Neural cell (in vitro differentiated cells): ENCODE measurements at regions not wholly inside any gene's neighbourhood (a gene's known extent, or its start where the extent isn't known, plus 50 kb on each side); places are given as distances from the start of the nearest gene placed in this dataset.

ENCODE experiments used
- H2AFZ ChIP-seq: fragments of 200-600, 300-800 bp; sonication (generic), shearing (Covaris generic); 2 replicates; pipeline ENCODE4 v1.6.0; 2014; ENCODE audit warnings: low read depth, mild to moderate bottlenecking, antibody characterized with exemption, low read length, moderate library complexity
- H3F3A ChIP-seq: fragments of 200-600 bp; shearing (Covaris generic); 2 replicates; pipeline ENCODE4 v1.6.1; 2016; ENCODE audit warnings: mild to moderate bottlenecking, moderate library complexity, mixed read lengths, antibody characterized with exemption, low read length; ENCODE audit not compliant: insufficient read depth, poor library complexity, severe bottlenecking
- H3K27ac ChIP-seq: fragments of 200-600, 300-800 bp; sonication (generic), shearing (Covaris generic); 2 replicates; pipeline ENCODE4 v1.5.1; 2014; ENCODE audit warnings: mild to moderate bottlenecking, low read length, moderate library complexity
- H3K27me3 ChIP-seq: fragments of 300-800, 200-600 bp; sonication (generic), shearing (Covaris generic); 2 replicates; pipeline ENCODE4 v1.6.0; 2014; ENCODE audit warnings: mild to moderate bottlenecking, low read depth, low read length, moderate library complexity; ENCODE audit not compliant: insufficient read depth
- H3K36me3 ChIP-seq: fragments of 300-800, 200-600 bp; sonication (generic), shearing (Covaris generic); 2 replicates; pipeline ENCODE4 v1.5.1; 2014; ENCODE audit warnings: mild to moderate bottlenecking, antibody characterized with exemption, low read length, moderate library complexity; ENCODE audit not compliant: insufficient read depth
- H3K4me2 ChIP-seq: fragments of 300-800, 200-600 bp; sonication (generic), shearing (Covaris generic); 2 replicates; pipeline ENCODE4 v1.6.0; 2014; ENCODE audit warnings: mild to moderate bottlenecking, low read length
- H3K4me3 ChIP-seq: fragments of 300-800, 200-600 bp; sonication (generic), shearing (Covaris generic); 2 replicates; pipeline ENCODE4 v1.5.1; 2014; ENCODE audit warnings: mild to moderate bottlenecking, low read length, moderate library complexity
- H3K79me2 ChIP-seq: fragments of 200-600 bp; shearing (Covaris generic); replicated peaks from 2 replicates; pipeline ENCODE4 v1.6.0; 2014; ENCODE audit warnings: mild to moderate bottlenecking, low read length, moderate library complexity; ENCODE audit not compliant: insufficient read depth
- H3K9ac ChIP-seq: fragments of 300-800, 200-600 bp; sonication (generic), shearing (Covaris generic); 2 replicates; pipeline ENCODE4 v1.6.1; 2016; ENCODE audit warnings: mild to moderate bottlenecking, low read length, mixed read lengths
- H3K9me2 ChIP-seq: fragments of 200-600 bp; shearing (Covaris generic); 2 replicates; pipeline ENCODE4 v1.6.1; 2016; ENCODE audit warnings: mild to moderate bottlenecking, low read length, mixed read lengths; ENCODE audit not compliant: insufficient read depth
- H3K9me3 ChIP-seq: fragments of 200-600, 300-800 bp; sonication (generic), shearing (Covaris generic); 2 replicates; pipeline ENCODE4 v1.6.1; 2016; ENCODE audit warnings: mild to moderate bottlenecking, mixed run types, low read length, moderate library complexity, mixed read lengths
- H4K20me1 ChIP-seq: fragments of 200-600 bp; shearing (Covaris generic); 2 replicates; pipeline ENCODE4 v1.6.1; 2016; ENCODE audit warnings: mild to moderate bottlenecking, mixed run types; ENCODE audit not compliant: insufficient read depth
- EP300 ChIP-seq: fragments of 450-650 bp; conservative IDR thresholded peaks from 2 replicates; pipeline ENCODE4 v1.6.1; 2014; ENCODE audit warnings: antibody characterized with exemption, mild to moderate bottlenecking, moderate library complexity; ENCODE audit not compliant: poor library complexity, severe bottlenecking
- EZH2 ChIP-seq: fragments of 200-600, 300-800 bp; shearing (Covaris generic), sonication (generic); IDR thresholded peaks from 2 replicates; pipeline ENCODE4 v1.6.1; 2014; ENCODE audit warnings: antibody characterized with exemption, low read length, borderline replicate concordance, mild to moderate bottlenecking; ENCODE audit not compliant: insufficient read depth, poor library complexity, severe bottlenecking
- MXI1 ChIP-seq: fragments of 450-650 bp; conservative IDR thresholded peaks from 2 replicates; pipeline ENCODE4 v1.6.1; 2014; ENCODE audit warnings: antibody characterized with exemption, mild to moderate bottlenecking; ENCODE audit not compliant: poor library complexity, severe bottlenecking
- POLR2AphosphoS5 ChIP-seq: IDR thresholded peaks from 2 replicates; pipeline ENCODE4 v1.6.1; 2012
- RAD21 ChIP-seq: fragments of 450-650 bp; conservative IDR thresholded peaks from 2 replicates; pipeline ENCODE4 v1.6.1; 2014; ENCODE audit warnings: antibody characterized with exemption, mild to moderate bottlenecking, moderate library complexity
- SMC3 ChIP-seq: fragments of 450-650 bp; conservative IDR thresholded peaks from 2 replicates; pipeline ENCODE4 v1.6.1; 2014; ENCODE audit warnings: antibody characterized with exemption, mild to moderate bottlenecking, moderate library complexity; ENCODE audit not compliant: poor library complexity
- TAF1 ChIP-seq: IDR thresholded peaks from 2 replicates; pipeline ENCODE4 v1.6.1; 2012; ENCODE audit warnings: low read depth
- TF ChIP-seq, protein P1 (sequence below): IDR thresholded peaks from 2 replicates; pipeline ENCODE4 v1.6.1; 2012; ENCODE audit warnings: borderline replicate concordance
- TF ChIP-seq, protein P2 (sequence below): fragments of 450-650 bp; IDR thresholded peaks from 2 replicates; pipeline ENCODE4 v1.5.1; 2014; ENCODE audit warnings: antibody characterized with exemption, mild to moderate bottlenecking, moderate library complexity; ENCODE audit not compliant: poor library complexity, severe bottlenecking

DNA sequence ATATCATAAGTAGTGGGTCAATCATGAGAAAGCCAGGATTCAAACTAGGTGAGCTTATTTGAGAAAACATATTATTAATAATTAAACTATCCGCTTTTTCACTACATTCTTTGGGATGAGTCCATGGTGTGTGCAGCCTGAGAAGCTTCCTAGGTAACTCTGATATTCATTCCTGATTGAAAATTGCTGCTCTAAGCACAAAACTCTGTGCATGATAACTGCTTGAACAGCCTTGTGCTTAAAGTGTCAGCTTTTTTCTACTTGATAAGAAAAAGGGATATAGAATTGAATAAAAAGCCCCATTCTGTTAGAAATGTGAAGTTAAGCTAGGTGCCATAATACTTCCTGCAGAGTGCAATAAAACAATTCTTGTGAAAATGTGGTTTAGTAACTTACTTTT is 343.5 kb upstream of the LUZP2 start:
- Histone ChIP-seq H3F3A (no peaks in the 10 kb centered on the region), H3K4me2 (no peak overlapping the region), H3K9ac (no peak overlapping the region), H3K9me2 (no peaks in the 10 kb centered on the region), H3K4me3 (no peak overlapping the region), H3K9me3 (no peaks in the 10 kb centered on the region), H3K27me3 (no peaks in the 10 kb centered on the region), H2AFZ (no peak overlapping the region), H3K79me2 (no peaks in the 10 kb centered on the region), H4K20me1 (no peaks in the 10 kb centered on the region), H3K36me3 (no peaks in the 10 kb centered on the region), H3K27ac (no peak overlapping the region)
- no peak for TF ChIP-seq SMC3
- TF ChIP-seq POLR2AphosphoS5, result no peak
- no peak for TF ChIP-seq RAD21
- TF ChIP-seq, protein P1, sequence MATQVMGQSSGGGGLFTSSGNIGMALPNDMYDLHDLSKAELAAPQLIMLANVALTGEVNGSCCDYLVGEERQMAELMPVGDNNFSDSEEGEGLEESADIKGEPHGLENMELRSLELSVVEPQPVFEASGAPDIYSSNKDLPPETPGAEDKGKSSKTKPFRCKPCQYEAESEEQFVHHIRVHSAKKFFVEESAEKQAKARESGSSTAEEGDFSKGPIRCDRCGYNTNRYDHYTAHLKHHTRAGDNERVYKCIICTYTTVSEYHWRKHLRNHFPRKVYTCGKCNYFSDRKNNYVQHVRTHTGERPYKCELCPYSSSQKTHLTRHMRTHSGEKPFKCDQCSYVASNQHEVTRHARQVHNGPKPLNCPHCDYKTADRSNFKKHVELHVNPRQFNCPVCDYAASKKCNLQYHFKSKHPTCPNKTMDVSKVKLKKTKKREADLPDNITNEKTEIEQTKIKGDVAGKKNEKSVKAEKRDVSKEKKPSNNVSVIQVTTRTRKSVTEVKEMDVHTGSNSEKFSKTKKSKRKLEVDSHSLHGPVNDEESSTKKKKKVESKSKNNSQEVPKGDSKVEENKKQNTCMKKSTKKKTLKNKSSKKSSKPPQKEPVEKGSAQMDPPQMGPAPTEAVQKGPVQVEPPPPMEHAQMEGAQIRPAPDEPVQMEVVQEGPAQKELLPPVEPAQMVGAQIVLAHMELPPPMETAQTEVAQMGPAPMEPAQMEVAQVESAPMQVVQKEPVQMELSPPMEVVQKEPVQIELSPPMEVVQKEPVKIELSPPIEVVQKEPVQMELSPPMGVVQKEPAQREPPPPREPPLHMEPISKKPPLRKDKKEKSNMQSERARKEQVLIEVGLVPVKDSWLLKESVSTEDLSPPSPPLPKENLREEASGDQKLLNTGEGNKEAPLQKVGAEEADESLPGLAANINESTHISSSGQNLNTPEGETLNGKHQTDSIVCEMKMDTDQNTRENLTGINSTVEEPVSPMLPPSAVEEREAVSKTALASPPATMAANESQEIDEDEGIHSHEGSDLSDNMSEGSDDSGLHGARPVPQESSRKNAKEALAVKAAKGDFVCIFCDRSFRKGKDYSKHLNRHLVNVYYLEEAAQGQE, result no peak
- no peak for TF ChIP-seq MXI1
- TF ChIP-seq TAF1, result no peak
- TF ChIP-seq EP300, result no peak

DNA sequence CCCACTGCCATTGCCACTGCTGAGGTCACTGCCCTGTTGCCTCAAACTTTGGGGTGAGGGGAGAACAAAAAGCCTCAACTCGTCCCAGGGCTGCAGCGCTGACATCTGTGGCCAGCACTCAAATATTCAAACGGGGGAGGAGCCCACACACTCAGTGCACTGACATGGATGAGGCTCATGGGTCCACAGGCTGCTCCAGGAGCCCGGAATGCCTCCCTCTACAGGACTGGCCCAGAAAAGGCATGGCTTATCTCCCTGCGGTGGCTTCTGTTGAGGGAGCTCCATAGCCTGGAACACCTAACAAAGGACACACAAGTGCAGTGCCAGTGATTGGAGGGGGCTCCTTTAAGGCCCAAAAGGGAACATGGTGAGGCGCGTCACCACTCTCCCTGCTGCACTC is 341.1 kb upstream of the LUZP2 start:
- Histone ChIP-seq H3F3A (no peaks in the 10 kb centered on the region), H3K9me2 (no peaks in the 10 kb centered on the region), H3K79me2 (no peaks in the 10 kb centered on the region), H3K9ac (no peak overlapping the region), H3K27ac (no peak overlapping the region), H3K36me3 (no peaks in the 10 kb centered on the region), H3K9me3 (no peaks in the 10 kb centered on the region), H2AFZ (no peak overlapping the region), H3K4me3 (no peak overlapping the region), H4K20me1 (no peaks in the 10 kb centered on the region), H3K4me2 (no peak overlapping the region), H3K27me3 (no peaks in the 10 kb centered on the region)
- TF ChIP-seq EZH2, result no peak
- TF ChIP-seq, protein P1, result no peak
- TF ChIP-seq, protein P2, sequence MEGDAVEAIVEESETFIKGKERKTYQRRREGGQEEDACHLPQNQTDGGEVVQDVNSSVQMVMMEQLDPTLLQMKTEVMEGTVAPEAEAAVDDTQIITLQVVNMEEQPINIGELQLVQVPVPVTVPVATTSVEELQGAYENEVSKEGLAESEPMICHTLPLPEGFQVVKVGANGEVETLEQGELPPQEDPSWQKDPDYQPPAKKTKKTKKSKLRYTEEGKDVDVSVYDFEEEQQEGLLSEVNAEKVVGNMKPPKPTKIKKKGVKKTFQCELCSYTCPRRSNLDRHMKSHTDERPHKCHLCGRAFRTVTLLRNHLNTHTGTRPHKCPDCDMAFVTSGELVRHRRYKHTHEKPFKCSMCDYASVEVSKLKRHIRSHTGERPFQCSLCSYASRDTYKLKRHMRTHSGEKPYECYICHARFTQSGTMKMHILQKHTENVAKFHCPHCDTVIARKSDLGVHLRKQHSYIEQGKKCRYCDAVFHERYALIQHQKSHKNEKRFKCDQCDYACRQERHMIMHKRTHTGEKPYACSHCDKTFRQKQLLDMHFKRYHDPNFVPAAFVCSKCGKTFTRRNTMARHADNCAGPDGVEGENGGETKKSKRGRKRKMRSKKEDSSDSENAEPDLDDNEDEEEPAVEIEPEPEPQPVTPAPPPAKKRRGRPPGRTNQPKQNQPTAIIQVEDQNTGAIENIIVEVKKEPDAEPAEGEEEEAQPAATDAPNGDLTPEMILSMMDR, result no peak
- no peak for TF ChIP-seq SMC3
- TF ChIP-seq MXI1, result no peak
- no peak for TF ChIP-seq EP300
